ENCODE measurements at regions not wholly inside any gene's neighbourhood (a gene's known extent, or its start where the extent isn't known, plus 50 kb on each side); places are given as distances from the start of the nearest gene placed in this dataset.
"Not testable (repeated sequence)": the region's sequence is repeated elsewhere in the genome, so short reads cannot be mapped to it uniquely, and the experiment has no call there.

- DNase-seq (ENCODE audit: low read depth): no peak
Measured at GRCh38 chr7:153934629-153935028, 117.6 kb upstream of the DPP6 start.

DNA sequence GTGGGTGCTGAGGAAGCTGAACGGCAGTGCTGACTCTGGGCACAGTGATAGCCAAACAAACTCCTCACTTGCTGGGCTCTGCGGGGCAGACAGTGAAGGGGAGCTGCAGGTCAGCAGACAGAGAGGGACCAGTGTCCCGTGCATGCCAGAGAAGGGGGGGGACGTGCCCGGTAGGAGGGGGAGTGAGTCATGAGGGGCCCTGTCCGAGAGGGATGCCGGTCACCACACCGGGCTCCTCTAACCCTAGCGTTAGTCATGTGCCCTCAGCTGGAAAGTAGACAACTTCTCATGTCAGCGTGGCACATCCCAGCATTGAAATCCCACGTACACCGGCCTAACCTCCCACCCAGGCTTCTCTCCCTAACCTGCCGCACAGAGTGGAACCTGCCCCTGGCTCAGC lies 117.1 kb upstream of the DPP6 start:
- DNase-seq (ENCODE audit: low read depth): no peak

GRCh38 chr7:153938451-153938850 lies 113.7 kb upstream of the DPP6 start:
- no peak for DNase-seq (ENCODE audit: low read depth)

DNA sequence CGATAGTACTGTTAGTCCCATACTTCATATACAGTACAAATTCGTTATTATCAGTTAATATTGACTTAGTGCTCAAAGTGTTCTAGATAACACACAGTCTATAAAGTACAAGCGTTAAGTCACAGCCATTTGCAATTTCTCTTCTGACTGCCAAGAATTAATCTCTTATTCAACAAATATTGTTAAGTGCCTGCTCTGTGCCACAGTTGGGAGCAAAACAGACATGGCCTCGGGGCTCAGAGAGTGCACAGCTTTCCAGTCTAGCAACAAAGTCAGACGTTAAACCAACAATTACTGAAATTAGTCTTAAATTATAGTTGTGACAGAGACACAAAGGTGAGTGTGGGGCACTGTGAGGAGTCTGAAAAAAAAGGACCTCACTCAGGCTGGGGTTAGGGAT lies 113.0 kb upstream of the DPP6 start:
- DNase-seq (ENCODE audit: low read depth): no peak

DNA sequence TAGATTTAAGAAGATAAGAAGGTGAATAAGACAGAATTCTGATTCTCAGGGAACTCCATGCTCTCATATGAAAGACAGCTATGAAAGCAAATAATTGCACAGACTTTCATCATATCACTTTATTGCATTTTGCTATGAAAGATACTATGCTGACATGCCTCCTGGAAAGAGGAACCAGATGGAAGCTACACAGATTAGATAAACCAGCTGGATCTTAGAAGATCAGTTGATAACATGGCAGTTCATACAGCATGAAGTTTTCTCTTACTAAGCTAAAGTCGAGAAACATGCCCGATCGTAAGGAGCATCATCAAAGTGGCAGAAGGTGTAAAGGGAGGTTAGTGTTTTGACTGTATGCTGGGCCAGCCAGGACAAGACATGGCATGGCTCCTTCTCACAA lies 112.5 kb upstream of the DPP6 start:
- DNase-seq (ENCODE audit: low read depth): no peak

GRCh38 chr7:153941061-153941460 lies 111.1 kb upstream of the DPP6 start:
- DNase-seq (ENCODE audit: low read depth): no peak

- no peak for DNase-seq (ENCODE audit: low read depth)
Measured at GRCh38 chr7:153942036-153942435, 110.2 kb upstream of the DPP6 start.

DNA sequence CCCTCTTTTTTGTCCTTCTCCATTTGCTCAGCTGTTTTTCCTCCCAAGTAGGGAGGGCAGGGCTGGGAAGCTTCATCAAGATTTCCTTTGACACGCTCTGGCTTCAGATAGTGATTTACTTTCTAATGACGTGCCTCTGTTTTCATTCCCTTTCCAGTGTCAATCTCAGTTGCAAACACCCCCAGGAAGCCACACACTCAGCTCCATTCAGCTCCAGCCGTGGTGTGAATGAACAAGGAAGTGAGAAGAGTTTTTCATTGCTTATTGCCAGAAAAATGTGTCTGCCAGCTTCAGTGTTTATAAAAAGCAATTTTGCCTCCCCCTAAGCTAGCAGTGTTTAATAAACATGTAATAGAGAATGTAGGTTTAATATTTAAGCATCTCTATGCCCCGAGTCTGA lies 108.7 kb upstream of the DPP6 start:
- DNase-seq (ENCODE audit: low read depth): no peak

- no peak for DNase-seq (ENCODE audit: low read depth)
Measured at GRCh38 chr7:153943861-153944260, 108.3 kb upstream of the DPP6 start.

DNA sequence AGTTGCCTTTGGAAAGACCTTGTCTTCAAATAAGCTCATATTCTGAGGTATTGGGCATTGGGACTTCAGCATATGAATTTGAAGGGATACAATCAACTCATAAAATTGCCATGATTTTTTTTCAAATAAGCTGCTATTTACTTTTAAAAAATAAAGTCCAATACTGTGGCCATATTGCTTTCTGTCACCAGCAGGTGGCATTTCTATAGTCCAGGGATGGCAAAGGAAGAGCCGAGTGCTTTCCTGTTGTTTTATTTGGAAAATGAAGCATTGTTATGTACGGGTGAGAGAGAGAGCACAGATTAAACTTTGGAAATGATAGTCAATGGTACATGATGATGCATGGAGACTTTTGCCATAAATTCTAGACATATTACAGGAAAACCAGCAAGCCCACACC lies 104.1 kb upstream of the DPP6 start:
- no peak for DNase-seq (ENCODE audit: low read depth)

DNA sequence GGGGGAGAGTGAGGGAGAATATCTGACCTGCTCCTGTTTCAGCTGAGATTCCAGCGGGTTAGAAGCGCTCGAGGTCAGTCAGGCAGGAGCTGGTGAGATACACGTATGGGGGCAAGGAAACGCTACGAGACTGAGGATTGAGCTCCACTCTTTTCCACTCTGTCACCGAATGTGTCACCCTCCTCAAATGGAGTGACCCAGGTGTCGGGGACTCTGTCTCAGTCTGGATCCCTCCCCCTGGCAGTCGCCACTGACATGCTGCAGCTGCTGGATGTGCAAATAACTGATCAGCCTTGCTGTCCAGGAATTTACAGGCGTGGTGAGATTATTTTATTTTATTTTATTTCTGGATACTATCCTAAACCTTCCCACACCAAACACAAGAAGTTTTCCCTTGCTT lies 100.9 kb upstream of the DPP6 start:
- no peak for DNase-seq (ENCODE audit: low read depth)

GRCh38 chr7:153954477-153954876 lies 97.7 kb upstream of the DPP6 start:
- no peak for DNase-seq (ENCODE audit: low read depth)

DNA sequence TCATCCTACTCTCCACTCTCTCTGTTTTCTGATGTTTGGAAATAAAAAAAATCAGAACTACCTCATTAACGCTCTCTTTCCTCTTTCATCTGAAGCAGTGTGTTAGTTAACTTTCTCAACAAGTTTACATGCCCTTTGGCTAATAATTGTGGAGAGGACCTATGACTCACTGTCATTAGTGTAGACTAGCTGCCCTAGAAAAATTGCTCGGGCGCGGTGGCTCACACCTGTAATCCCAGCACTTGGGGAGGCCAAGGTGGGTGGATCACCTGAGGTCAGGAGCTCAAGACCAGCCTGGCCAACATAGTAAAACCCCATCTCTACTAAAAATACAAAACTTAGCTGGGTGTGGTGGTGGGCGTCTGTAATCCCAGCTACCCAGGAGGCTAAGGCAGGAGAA lies 94.5 kb upstream of the DPP6 start:
- DNase-seq (ENCODE audit: low read depth): not testable (repeated sequence)

GRCh38 chr7:153958381-153958780 lies 93.8 kb upstream of the DPP6 start:
- not testable (repeated sequence) for DNase-seq (ENCODE audit: low read depth)

- not testable (repeated sequence) for DNase-seq (ENCODE audit: low read depth)
Measured at GRCh38 chr7:153958789-153959188, 93.4 kb upstream of the DPP6 start.

- DNase-seq (ENCODE audit: low read depth): not testable (repeated sequence)
Measured at GRCh38 chr7:153964481-153965112, 87.6 kb upstream of the DPP6 start.

- not testable (repeated sequence) for DNase-seq (ENCODE audit: low read depth)
Measured at GRCh38 chr7:153969016-153969415, 83.2 kb upstream of the DPP6 start.

DNA sequence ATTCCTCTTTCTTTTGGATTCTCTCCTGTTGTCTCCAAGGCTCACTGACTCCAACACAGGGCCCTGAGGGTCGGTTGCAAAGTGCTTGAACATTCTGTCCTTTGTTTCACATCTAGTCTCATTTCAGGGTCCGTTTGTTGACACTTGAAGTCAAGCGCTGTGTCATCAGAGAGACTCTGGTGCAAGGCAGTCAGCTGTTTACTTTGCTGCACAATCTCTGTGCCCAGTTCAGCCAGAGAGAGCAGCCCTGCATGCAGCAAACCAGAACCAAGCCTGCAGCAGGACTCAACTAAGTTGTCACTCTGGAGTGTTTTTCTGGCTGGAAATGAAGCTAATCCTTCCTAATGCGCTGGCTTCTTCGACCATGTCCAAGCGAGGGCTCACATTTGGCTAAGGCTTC lies 77.6 kb upstream of the DPP6 start:
- not testable (repeated sequence) for DNase-seq (ENCODE audit: low read depth)

DNA sequence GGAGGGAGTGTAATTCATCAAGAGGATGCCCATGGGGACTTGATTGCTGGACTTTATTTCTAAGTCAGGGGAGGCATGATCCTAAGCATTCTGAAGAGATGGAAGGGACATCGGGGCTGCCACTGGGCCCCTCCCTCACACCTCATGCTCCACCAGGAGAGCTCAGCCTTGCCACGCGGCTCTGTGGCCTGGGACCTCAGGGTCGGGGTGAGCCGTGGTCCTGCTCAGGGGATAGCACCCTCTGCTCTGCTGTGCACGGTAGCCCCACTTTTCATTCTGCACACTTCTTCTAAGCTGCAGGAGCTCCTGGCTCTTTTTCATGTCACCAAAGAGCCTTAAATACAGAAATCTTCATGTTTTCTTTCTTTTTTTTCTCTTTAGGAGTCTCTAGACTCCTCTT lies 75.5 kb upstream of the DPP6 start:
- not testable (repeated sequence) for DNase-seq (ENCODE audit: low read depth)

- not testable (repeated sequence) for DNase-seq (ENCODE audit: low read depth)
Measured at GRCh38 chr7:153983186-153983585, 69.0 kb upstream of the DPP6 start.

GRCh38 chr7:153989066-153989627 lies 63.1 kb upstream of the DPP6 start:
- not testable (repeated sequence) for DNase-seq (ENCODE audit: low read depth)

DNA sequence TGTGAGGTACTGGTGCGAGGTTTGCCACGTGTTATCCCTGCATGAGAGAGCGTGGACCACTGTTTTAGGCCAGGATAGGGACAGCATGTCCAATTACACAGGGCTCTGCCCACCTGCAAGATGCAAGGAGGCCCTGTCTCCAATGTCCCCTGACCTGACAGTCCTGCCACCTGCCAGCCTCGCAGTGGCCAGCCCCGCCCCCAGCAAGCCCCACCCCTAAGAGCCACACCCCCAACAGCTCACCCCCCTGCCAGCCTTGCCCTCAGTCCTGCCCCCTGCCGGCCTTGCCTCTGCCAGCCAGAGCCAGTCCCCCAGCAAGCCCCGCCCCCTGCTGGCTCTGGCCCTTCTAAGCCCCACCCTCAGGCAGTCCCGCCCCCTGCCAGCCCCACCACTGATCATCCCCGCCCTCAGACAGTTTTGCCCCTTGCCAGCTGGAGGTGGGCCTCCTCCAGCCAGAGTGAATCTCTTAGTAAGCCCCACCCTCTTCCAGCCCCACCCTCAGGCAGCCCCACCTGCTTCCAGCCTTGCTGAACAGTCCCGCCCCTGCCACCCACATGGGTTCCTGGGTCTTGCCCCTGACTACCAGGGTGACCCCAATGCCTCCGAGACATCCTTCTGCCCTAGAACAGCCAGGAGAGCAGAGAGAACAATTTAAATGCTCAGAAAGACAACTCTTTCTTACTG lies 62.3 kb upstream of the DPP6 start:
- DNase-seq (ENCODE audit: low read depth): not testable (repeated sequence)

DNA sequence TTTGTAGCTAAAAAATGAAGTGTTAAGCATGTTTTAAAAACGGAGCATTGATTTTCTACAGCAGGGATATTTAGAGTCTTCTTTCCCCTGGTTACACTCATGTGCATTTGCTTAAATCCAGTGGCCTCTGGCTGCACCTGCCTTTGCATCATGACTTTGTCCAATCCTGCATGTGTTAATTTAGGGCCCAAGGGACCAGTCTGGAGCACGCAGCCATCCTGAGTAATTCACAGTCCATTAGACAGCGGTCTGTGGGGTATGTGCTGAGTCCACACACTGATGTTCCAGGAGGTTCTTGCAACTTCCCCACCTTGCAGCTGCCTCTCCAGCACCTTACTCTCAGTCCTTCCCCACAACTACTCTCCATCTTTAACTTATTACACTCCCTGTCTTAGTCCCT lies 60.7 kb upstream of the DPP6 start:
- DNase-seq (ENCODE audit: low read depth): not testable (repeated sequence)
